ENCODE measurements at regions not wholly inside any gene's neighbourhood (a gene's known extent, or its start where the extent isn't known, plus 50 kb on each side); places are given as distances from the start of the nearest gene placed in this dataset.

DNA sequence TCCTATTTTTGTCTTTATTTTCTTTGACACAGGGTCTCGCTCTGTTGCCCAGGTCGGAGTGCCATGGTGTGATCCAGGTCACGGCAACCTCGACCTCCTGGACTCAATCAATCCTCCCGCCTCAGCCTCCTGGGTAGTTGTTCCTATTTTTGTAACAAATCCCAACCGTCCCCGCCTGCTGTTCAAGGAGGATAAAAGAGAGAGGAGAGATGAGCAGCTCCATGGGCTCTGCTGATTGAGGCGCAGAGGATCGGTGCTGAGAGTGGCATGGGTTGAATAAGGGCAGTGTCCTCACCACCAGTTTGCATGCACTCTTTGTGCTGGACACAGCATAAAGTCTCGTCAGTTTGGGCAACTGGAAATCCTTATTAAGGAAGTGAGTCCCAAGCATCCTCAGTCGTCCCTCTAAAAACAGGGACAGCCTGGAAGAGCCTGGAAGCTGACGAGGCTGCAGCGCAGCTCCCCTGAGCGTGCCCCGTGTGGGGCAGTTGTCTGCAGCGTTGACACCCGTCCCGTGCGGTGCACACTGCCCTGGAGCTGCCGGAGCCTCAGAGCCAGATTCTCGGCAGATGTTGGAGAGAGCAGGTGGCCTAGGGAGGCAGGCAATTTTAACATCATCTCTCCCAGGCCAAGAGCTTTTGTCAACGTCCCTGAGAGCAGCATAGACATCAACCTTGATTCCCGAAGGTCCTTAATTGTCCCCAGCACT, 404.2 kb upstream of the RNF32 start:
- no peak for DNase-seq (ENCODE audit: low read depth in 4 of 4, low spot score in 3 of 4)

DNA sequence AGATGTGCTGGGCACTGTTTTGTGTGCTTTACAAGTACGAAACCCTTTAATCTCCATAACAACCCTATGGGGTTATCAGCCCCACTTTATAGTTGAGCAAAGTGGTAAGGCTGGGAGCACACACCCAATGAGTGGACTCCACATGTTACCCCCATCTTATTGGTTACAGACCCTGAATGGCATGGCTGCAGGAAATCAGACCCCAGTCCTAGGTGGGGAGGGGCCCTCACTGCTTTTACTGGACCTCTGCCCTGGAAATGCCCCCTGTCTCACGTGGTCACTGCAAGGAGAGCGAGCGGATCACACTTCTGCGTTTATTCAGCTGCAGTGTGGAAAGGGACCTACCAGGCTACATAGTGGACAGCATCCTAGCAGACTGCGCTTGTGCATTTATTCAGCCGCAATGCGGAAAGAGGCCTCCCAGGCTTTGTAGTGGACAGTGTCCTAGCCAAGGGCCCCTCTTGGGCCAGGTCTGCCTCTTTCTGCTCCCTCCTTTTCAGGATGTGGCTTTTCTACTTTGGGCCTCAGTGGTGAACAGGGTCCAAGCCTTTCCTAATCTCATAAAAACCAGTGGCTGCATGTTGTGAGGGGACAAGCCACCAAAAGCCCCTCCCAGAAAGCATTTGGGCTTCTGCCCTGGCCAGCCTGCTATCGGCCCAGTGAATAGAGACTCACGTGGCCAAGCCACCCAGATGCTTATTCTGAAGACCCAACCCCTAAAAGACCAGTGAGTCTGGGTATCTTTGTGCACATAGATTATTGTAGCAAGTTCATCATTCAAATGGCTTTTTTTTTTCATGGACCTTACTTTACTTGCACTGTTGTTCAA, 405.7 kb upstream of the RNF32 start:
- no peak for DNase-seq (ENCODE audit: low read depth in 4 of 4, low spot score in 3 of 4)

DNA sequence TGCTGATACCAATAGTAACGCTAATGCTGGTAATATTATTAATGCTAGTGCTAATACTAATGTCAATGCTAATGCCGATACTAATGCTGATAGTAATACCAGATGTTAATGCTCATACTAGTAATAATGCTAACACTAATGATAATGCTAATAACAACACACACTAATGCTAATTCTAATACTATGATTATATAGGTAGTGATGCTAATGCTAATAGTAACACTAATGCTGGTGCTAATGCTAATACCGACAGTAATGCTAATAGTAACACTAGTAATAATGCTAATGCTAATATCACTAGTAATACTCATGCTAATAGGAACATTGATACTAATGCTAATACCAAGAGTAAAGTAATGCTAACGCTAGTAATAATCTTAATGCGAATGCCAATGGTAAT, 406.4 kb upstream of the RNF32 start:
- DNase-seq (ENCODE audit: low read depth in 4 of 4, low spot score in 3 of 4), result no peak

DNA sequence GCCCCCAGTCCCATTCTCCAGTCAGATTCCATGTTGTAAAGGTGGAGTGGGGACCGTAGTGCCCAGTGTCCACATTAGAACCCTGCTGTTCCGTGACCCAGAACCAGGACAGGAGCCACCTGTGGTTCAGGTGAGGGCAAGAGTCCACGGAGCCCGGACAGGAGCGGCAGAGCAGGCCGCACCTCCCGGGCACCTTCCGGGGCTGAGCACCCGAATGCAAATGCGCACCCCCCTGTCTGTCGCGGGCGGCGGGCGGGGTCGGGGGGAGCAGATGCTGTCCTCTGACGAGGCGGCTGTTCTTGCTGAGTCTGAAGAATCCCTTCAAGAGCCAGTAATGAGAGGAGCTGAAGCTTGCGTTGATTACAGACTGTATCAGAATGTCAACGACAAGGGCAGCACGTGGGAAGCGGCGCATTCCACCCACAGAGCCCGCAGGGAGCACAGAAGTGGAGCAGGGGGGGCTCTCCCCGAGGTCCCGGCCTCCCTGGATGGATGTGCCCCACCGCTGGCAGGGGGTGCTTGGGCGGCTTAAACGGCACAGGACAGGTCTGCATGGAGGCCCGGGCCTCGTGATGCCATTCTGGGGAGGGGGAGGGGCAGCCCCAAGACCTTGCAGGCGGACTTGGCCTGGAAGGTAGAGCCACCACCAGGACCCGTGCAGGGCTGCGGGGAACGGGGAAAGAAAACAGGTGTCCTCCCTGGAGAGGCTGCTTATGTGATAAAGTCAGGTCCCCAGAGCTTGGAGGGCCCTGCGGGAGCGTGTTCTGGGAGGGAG, 407.5 kb upstream of the RNF32 start:
- DNase-seq (ENCODE audit: low read depth in 4 of 4, low spot score in 3 of 4), result no peak

DNA sequence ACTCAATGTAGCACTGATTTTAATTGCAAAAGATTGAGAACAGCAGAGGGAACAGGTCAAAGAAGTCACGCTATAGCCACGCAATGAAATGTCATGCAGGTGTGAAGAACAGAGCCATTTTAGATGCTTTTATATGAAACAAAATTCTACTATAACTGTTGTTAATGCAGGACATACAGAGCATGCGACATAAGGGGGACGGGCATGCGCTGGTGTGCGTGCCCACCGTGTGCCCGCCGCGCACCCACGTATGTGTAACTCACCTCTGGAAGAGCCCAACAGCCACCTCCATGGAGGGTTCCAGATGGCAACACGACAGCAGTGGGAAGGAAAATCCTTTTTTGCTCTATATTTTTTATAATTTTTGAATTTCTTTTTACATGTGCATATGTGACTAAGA, 410.0 kb upstream of the RNF32 start:
- no peak for DNase-seq (ENCODE audit: low read depth in 4 of 4, low spot score in 3 of 4)

DNA sequence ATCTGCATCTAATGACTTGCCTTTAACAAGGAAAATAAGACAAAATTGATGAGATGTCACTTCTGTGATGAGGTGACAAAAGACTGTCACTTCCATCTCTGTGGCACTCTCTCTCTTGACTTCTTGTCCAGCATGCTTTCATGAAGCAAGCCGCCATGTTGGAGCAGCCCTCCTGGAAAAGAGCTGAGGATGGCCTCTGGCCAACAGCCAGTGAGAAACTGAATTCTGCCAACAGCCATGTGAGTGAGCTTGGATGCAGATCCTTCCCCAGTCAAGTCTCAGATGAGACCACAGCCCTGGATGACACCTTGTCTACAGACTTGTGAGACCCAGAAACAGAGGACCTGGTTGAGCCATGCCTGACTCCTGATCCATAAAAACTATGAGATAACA, 412.6 kb upstream of the SHH start:
- DNase-seq (ENCODE audit: low read depth in 4 of 4, low spot score in 3 of 4), result no peak

DNA sequence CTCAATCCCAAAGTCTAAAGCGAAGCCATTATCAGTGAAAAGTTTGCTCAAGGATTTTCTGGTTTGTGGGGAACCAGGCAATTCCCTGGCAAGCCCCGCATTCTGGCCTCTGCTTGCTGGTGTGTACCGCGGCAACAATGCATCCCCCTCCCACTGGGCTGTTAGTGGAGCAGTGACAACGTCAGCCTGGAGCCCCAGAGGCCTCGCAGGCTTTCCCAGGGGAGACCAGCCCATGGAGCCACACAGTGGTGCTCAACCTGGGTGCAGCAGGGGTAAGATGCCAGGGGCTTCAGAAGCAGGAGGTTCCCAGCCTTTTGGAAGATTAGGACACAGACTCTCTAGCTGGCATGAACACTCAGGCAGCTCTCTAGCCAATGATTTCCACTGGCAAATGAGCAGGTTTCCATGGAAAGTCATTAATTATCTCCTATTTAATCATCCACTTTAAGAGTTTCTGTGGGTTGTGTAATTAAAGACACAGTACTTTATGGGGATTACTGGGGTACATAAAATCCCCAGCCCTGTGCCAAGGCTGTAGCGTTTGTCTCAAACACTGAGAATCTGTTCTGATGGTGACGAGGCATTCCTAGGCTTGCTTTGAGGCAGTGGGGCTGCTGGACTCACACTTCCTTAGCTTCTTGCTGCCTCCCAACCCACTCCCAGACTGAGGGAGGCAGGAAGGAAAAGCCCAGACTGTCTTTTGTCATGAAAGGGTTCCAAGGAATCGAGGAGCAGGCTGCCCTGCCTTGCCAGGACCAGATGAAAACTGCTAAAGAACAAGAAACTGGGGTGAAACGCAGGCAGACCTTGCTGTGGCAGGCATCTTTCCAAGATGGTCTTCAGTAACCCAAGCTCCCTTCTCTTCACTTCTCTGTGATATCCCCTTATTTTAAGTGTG, 411.9 kb upstream of the SHH start:
- DNase-seq (ENCODE audit: low read depth in 4 of 4, low spot score in 3 of 4), result no peak

DNA sequence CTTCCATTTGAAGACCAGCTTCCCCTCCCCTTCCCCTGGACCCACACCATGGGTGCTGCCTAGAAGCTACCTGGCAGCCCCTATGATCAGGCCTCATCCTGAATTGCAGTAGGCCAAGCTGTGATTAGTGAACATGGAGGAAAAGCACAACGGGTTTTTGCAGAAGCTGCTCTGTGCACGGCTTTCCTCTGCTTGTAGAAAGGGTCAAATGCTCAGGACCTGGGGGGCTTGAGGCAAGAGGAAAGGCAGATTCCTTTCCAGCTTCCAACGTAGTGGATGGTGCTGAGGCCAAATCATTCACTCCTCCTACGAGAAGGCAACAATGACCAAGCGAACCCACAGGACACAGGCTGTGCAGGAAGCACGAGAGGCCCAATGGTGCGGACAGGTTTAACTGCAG, 410.3 kb upstream of the SHH start:
- DNase-seq (ENCODE audit: low read depth in 4 of 4, low spot score in 3 of 4), result no peak

DNA sequence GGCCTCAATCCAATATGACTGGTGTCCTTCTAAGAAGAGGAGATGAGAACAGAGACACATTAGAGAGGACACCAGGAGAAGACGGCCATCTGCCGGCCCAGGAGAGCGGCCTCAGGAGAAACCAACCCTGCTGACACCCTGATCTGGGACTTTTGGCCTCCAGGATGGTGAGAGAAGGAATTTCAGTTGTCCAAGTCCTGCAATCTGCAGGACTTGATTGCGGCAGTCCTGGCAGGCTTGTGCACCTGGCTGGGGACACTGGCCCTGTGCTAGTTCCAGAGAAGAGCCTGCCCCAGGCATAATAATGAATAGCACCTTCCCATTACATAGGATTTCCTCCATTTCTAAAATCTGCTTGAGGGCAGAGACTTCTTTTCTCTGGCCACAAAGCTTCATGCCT, 409.9 kb upstream of the SHH start:
- no peak for DNase-seq (ENCODE audit: low read depth in 4 of 4, low spot score in 3 of 4)

DNA sequence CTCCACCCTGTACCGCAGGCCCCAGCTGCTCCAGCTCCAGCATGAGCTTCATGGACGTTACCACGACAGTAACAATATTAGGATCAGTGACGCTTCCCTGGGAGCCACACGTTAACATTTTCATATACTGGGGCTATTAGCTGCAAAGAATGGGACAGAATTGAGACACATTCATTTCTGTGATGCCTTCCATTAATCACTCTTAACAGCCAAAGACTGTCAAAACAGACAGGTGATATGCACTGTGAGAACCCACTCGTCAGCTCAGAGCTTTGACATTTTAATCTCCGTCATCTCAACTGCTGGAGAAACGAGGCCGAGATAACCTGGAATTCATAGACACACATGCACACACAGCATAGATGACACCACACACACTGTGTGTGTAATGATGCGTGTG, 408.4 kb upstream of the SHH start:
- DNase-seq (ENCODE audit: low read depth in 4 of 4, low spot score in 3 of 4), result no peak

DNA sequence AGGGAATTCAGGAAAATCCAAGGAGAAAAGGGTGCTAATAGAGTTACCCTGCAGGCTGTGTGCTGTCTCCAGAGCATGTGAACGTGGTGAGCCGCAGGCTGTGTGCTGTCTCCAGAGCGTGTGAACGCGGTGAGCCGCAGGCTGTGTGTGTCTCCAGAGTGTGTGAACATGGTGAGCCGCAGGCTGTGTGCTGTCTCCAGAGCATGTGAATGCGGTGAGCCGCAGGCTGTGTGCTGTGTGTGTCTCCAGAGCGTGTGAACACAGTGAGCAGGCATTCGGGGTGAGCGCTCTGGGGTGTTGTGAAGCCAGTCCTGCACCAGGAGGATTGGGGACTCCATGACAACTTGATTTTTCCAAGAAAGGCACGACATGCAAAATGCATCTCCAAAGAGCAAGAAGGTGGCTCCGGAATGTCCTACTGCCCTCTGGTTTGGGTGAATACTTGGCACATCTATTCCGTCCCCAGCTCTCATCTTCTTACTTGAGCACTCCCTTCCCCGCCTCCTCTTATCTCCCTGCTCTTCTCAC, 407.9 kb upstream of the SHH start:
- DNase-seq (ENCODE audit: low read depth in 4 of 4, low spot score in 3 of 4), result no peak

DNA sequence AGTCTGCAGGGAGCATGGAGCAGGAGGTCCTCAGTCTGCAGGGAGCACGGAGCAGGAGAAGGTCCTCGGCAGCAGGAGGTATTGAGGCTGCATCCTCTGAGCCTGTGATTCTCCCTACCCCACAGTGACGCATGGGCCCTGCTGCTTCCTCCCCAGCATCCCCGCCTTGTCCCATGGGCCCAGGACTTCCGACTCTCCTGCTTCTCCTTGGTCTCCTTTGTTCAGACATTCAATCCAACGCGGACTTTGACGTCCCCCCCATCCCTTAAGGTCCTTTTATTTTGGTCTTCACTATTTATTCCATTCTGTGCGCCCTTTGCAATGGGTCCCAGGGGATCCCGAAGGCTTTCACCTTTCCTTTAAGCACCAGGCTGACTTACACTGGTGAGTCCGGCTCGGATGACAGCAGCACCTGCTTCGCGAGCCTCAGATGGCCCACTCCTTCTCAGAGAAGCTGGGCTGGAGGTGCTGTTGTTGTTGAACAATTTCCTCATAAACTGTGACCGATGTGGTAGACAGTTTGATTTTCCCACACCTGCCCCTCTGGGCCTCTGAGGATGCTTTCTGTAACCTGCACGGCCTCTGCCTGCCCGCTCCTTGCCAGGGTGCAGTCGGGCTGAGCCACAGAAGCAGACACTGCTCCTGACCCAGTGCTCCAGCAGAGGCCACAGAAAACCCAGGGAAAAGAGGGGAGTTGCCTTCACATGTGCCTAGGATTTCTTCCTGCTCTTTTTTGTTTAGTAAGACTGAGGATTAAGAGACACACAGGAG, 407.2 kb upstream of the SHH start:
- DNase-seq (ENCODE audit: low read depth in 4 of 4, low spot score in 3 of 4), result no peak

DNA sequence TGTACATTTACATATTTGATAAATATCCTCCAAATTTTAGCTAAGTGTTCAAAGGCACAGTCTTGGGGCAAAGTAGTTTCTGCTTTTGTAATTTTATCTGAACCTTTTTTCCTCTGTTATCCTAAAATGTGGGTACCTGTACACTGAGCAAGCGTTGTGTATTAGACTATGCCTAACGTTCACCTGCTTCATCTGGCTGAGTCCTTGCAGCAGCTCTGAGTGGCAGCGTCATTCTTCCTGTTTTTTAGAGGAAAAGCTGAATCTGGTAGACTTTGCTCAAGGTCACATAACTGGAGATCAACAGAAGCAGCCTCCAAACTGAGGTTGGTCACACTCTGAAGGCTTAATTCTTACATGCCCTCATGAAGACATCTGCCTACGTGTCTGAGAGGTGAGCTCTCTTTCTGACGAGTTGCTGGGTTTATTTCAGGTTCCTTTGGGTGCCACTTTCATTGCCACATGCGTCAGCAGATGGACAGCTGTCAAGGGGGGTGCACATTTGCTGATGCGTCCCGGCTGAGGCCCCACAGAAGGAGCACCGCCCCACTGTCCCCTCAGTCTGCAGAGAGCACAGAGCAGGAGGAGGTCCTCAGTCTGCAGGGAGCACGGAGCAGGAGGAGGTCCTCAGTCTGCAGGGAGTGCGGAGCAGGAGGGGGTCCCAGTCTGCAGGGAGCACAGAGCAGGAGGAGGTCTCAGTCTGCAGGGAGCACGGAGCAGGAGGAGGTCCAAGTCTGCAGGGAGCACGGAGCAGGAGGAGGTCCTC, 406.5 kb upstream of the SHH start:
- DNase-seq (ENCODE audit: low read depth in 4 of 4, low spot score in 3 of 4), result no peak

DNA sequence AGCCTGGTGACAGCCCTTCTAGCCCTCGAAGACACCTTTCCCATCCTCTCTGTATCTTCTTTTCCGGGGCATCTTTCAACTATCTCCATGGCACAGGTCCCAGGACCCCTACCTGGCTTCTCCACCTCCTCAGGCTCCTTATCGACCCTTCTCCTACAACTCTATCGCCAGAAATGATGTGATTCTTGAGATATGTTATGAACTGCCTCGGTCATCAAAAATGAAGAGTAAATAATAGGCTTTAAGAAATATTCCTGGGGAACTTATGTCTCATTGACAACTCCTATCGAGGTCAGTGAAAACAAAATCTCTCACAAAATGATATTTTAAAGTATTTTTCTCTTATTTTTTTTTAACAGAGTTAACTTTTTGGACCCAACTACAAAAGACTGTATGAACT, 405.5 kb upstream of the SHH start:
- DNase-seq (ENCODE audit: low read depth in 4 of 4, low spot score in 3 of 4), result no peak

DNA sequence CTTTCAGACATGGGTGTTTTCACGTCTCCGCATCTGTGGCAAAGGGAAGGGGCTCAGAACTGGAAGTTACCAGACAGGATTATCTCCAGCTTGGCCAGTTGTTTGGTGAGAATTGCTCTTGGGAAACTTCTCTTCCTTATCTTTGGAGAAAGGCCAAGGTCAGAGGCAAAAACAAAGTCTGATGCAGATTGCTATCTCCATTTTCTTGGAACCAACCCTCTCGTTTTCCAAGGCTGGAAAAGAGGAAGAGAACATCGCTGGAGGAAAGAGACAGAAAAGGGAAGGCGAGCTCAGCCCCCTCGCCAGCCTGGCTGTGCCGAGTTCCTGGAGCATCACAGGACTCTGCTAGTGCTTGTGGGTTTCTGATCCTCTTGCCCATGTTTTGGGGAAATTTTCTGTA, 396.8 kb upstream of the SHH start:
- DNase-seq (ENCODE audit: low read depth in 4 of 4, low spot score in 3 of 4), result no peak

DNA sequence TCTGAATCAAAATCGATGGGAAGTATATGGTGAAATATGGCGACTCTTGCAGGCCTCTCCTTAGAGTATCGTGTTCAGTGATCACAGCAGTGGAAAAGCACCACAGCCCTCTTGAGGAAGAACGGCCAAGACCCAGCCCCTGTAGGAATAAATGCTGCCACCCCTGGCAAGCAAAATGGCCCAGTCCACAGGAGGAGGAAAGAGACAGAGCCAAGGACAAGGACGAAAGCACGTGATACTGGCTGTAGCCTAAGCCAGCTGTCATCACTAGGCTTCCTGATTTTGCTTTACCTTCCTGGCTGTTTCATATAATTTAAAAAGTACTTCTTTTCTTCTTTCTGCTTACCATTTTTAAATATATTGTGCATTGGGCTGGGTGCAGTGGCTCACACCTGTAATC, 395.0 kb upstream of the SHH start:
- no peak for DNase-seq (ENCODE audit: low read depth in 4 of 4, low spot score in 3 of 4)

DNA sequence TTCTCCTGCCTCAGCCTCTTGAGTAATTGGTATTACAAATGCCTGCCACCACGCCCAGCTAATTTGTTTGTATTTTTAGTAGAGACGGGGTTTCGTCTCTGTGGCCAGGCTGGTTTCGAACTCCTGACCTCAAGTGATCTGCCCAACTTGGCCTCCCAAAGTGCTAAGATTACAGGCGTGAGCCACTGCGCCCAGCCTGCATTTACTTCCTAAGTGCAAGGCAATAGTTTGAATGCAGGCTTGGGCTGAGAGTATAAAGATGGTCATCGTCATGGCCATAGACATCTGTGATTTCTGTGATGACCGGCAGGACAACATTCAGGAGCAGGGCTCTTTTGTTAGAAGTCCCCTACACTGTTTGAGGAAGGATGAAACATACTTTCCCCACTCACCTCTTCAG, 393.9 kb upstream of the SHH start:
- no peak for DNase-seq (ENCODE audit: low read depth in 4 of 4, low spot score in 3 of 4)

DNA sequence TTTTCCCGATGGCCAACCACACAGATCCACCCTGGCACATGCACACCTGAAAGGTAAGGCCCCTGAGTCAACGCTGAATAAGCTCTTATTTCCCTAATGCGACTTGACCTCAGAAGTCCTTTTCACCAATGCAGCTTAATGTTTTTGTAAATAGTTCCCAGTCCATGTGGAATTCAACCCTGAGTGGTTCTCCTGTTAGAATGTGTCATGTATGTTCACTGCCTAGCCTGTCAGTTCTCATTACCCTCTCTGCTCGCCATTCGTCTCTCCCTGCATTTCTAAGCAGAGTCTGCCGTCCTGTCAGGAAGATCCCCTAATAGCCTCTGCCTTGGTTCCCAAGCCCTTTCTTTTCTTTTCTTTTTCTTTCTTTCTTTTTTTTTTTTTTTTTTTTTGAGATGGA, 392.6 kb upstream of the SHH start:
- no peak for DNase-seq (ENCODE audit: low read depth in 4 of 4, low spot score in 3 of 4)

DNA sequence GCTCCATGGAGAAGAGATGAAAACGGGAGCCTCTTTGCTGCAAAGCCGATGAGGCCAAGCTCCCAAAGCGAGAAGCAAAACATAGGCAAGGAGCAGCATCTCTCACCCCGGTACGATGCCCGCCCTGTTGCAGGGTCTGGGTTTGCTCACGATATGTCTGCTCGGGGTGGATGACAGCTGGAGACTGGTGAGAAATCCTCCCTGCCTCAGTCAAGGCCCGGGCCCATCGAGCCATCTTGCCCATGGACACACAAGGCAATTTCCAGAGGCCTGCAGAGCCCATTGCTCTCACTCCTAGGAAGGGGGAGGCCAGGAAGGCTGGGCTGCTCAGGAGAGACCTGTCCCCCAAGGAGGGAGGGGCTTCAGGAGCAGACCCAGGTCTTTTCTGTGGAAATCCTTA, 391.7 kb upstream of the SHH start:
- DNase-seq (ENCODE audit: low read depth in 4 of 4, low spot score in 3 of 4), result no peak
